Fibroblast of skin of right quadriceps (primary cell): ENCODE measurements at regions not wholly inside any gene's neighbourhood (a gene's known extent, or its start where the extent isn't known, plus 50 kb on each side); places are given as distances from the start of the nearest gene placed in this dataset.

Source experiments
- DNase-seq: peaks from one replicate; pipeline ENCODE4 v3.0.0-alpha.2; 2013

- DNase-seq = no peak
Measured at GRCh38 chr2:14396533-14397083, 235.9 kb upstream of the LRATD1 start.

DNA sequence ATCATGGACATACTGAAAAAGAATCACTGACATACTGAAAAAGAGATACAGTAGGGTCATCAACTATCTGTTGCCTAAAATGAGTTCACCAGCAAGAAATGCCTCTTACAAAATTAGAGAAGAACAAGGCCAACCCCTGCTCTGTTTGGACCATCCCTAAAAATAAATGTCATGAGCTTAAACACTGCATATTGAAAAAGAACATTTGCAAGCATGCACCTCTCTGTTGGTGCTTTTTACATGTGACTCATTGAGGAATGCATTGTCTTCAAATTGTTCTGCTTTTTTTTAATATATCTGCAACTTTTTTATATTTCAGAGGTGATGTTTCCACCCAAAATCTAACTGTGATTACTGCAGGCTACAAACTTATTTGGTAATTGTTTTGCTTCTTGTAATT lies 233.9 kb upstream of the LRATD1 start:
- DNase-seq = no peak

GRCh38 chr2:14401873-14402272 lies 230.6 kb upstream of the LRATD1 start:
- DNase-seq = no peak

GRCh38 chr2:14408695-14409094 lies 223.8 kb upstream of the LRATD1 start:
- DNase-seq = no peak

GRCh38 chr2:14417551-14417950 lies 215.0 kb upstream of the LRATD1 start:
- DNase-seq = peak; percentile 27

DNA sequence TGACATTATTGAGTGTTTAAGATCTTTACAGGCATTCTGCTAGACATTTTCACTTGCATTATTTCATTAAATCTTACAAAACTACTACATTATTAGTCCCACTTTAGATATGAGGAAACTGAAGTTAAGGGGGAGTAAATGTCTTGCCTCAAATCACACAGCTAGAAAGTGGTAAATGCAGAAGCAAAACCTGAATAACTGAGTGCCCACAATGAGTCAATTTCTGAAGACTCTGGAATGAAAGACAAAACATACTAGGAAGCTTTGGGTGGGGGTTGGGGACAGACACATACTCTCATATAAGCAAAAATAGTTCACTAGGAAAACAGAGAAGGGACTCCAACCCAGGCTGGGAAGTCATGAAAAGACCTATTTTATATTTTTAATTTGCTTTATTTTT lies 214.4 kb upstream of the LRATD1 start:
- DNase-seq = peak; percentile 78

DNA sequence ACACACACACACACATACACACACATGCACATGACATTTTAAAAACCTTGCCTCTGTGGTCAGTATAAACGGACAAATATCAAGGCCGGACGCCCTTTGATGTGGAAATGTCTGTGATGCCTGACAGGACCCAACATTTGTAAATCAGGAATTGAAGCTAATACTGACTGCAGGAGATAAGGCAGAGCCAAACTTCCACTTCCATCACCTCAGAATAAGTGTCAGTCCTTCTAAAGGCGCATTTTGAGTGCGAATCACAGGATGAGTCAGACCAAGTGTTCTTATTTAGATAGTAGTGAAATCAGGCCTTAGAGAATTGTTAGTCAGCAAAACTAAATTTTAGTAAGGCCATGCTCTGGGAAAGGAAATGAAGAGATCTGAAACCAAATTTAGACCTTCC lies 211.7 kb upstream of the LRATD1 start:
- peak; percentile 80 for DNase-seq

DNA sequence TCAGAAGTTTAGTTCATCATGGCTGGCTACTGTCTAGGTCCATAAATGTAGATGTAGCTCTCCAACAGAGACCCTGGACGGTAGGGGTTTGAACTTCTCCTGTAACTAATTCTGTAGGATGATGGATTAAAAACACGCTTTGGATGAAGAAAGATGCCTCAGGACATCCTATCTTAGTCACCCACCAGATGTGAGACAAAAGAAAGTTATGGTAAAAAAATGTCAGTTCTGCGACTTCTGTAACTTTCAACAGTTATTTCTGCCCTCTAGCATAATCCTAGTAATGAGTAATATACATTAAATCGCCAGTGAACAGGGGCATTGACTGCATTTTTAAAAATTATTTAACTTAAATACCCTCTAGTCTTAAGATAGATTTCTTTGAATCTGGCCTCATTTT lies 210.1 kb upstream of the LRATD1 start:
- DNase-seq = peak; percentile 28

DNA sequence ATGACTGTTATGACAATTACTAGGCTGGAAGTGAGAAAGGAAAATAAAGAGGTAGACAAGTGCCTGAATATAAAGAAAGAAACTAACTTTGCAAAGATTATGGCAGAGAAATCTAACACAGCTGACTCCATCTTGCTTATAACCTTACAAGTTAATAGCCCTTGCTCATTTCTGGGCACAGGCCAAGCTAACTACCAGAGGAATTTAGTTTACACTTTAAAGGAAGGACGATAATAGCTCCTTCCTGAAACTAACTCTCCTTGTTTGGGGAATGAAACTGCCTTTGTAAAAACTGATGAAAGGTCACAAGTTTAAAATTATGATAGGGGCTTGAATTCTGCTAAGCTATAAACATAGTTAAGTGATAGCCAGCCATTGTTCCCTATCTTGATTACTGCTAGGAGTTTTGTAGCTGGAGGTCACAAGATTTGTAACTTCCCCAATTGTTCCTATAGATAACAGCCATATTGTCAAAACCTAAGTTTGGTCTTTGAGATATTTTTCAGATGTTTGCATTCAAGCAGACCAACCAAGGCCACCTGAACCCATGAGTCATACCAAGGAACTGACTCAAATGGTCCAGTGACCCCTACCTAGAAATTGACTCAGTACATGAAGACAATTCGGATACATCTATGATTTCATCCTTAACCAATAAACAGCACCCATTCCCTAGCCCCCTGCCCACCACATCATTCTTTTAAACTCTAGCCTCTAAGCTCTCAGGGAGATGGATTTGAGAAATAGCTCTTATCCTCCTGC lies 209.2 kb upstream of the LRATD1 start:
- peak; percentile 10 for DNase-seq

DNA sequence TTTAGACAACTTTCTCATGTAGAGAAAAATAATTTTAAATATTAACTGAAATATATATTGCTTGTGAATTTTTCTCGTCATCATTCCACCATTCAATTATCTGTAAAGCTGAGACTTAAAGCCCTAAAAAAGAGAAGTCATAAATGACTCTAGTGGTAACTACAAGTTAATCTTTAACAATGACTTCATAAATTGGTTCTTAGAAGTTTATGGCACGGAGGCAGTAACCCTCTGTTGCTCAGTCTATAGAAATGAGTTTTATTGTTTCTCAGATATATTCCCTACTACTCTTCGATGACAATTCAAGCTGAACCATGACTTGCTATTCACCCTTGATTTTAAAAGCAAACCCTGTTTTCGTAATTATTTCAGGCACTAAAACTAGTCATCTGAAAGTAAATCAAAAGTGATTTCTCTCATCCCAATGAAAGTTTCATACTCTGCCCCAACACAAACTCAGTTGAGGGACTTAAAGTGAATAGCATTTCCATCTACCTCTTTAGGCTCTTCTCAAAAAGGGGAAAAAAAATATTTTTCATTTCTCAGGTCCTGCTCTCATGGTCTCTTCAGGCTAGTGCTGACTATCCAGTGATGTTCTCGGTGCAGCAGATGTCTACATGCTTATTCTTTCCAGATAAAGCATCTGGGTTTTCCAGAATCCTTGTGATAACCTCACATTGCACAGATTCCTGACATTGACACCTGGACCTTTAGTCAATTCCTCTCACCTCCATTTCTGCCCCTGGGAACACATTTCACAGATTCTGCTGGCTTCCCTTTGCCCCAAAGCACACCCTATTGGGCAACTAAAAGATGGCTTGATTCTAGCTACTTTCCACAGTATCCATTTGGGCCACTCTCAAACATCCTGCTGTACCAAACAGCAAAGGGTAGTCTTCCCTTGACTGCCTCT lies 207.8 kb upstream of the LRATD1 start:
- DNase-seq = no peak

DNA sequence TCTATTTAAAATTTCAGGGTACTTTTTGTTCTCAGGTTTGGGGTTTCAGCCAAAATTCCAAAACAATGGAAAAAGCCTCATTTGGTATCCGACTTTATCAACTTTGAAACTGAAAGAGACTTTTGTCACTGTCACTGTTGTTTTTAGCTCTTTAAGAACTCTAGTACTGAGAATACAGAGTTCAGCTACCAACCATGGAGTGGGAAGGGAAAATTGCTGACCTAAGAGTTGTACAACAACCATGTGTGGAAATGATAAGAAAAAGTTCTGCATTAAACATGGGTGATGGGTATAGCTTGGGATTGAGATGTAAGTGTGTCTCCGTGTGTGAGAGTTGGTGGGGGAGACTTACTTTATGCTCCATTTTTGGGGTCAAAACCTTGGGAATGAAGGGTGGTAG lies 206.6 kb upstream of the LRATD1 start:
- DNase-seq = no peak

GRCh38 chr2:14428056-14428455 lies 204.5 kb upstream of the LRATD1 start:
- DNase-seq = peak; percentile 78

DNA sequence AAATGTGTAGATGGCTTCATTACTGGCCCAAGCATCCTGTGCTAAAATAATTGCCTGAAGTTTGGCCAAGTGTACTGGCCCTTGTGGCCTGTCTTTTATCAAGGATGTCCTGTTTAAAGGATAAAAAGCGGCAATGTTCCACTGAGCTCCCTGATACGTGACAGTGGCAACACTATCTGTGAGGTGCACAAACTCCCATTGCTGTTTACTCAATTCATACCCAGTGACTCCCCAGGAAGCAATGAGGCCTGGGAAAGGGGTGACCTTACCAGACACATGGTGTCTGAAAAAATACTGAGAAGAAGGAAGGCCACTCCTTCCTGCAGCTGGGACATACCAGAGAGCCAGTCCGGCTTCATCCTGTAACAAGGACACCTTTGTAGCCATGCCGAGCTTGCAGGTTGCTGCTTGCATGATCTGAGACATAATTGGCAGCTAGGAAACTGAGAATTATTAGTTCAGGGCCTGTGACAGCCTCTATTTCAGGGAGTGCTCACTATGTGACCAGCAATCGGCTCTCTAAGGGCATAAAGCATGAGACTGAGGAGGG lies 198.5 kb upstream of the LRATD1 start:
- DNase-seq = no peak

- DNase-seq = no peak
Measured at GRCh38 chr2:14445670-14446069, 186.8 kb upstream of the LRATD1 start.

DNA sequence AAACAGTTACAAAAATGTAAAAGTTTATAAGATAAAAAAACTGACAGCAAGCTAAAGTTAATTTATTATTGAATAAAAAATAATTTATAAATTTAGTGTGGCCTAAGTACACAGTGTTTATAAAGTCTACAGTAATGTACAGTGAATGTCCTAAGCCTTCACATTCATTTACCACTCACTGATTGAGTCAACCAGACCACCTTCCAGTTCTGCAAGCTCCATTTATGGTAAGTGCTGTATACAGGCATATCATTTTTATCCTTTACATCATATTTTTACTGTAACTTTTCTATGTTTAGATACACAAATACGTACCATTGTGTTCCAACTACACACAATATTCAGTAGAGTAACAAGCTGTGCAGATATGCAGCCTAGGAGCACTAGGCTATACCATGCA lies 184.2 kb upstream of the LRATD1 start:
- DNase-seq = no peak

DNA sequence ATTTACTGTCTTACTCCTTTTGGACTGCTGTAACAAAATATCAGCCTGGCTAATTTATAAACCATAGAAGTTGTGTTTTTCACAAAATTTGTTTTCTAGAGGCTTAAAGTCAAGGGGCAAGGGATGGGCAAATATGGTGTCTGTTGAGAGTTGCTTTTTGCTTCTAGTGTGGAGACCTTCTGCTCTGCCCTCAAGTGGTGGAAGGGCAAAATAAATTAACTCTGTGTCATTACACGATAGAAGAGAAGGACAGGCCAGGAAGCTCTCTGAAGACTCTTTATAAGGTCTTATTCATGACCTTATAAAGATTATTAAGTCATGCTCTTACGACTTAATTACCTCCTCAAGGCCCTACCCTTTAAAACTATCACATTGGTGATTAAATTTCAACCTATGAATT lies 181.2 kb upstream of the LRATD1 start:
- DNase-seq = no peak

DNA sequence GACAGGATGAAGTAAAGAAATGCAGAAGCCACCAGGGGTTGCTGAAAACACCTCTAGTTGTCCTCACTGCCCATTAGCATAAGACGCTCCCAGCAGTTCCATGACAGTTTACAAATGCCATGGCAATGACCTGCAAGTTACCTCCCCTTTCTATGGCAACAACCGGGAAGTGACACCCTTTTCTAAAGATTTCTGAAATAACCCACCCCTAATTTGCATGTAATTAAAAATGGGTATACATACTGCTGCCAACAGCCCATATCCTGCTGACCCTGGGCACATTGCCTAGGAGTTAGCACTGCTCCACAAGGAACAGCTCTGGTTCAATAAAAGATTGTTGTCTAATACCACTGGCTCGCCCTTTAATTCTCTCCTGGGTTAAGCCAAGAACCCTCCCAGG lies 178.3 kb upstream of the LRATD1 start:
- DNase-seq = no peak

DNA sequence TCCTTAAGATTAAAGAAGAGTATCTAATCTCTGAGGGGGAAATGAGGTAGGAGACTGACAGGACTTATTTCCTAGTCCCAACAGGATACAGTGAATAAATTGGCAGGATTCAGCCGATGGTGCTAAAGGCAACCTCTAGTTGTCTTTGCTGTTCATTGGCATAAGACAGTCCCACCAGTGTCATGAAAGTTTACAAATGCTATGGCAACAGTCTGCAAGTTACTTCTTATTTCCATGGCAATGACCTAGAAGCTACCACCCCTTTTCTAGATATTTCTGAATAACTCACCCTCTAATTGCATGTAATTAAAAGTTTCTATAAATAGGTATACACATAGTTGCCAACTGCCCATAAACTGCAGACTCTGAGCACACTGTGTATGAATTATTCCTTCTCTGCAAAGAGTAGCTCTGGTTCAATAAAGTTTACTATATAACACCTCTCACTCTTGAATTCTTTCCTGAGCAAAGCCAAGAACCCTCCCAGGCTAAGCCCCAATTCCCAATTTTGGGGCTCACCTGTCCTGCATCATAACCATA lies 172.7 kb upstream of the LRATD1 start:
- DNase-seq = no peak

DNA sequence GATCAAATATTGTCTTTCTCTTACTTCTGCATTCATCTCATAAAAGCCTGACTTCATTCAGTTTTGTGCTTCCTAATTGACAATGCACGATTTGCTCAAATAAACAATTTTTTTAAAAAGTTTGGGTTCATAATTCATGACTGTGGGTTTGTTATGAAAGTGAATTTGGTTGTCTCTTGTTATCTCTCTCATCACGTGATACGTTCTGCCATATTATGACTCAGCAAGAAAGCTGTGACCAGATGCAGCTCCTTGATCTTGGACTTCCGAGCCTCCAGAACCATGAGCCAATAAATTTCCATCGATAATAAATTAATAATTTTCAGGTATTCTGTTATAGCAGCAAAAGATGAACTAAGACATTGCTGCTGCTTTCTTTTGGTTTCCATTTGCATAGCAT lies 156.5 kb upstream of the LRATD1 start:
- DNase-seq = no peak

GRCh38 chr2:14479486-14479885 lies 153.0 kb upstream of the LRATD1 start:
- no peak for DNase-seq

- DNase-seq = no peak
Measured at GRCh38 chr2:14480120-14480519, 152.4 kb upstream of the LRATD1 start.

- DNase-seq = no peak
Measured at GRCh38 chr2:14480906-14481305, 151.6 kb upstream of the LRATD1 start.

GRCh38 chr2:14492920-14493503 lies 139.5 kb upstream of the LRATD1 start:
- peak; percentile 94 for DNase-seq
